ENCODE measurements at regions not wholly inside any gene's neighbourhood (a gene's known extent, or its start where the extent isn't known, plus 50 kb on each side); places are given as distances from the start of the nearest gene placed in this dataset.

- Histone ChIP-seq H3K9me3 (ENCODE audit: control insufficient read depth in 2 of 2, insufficient read depth in 1 of 2, low read depth in 1 of 2, low read length in 1 of 2) (peaks cover 4 to 8% of the 10 kb centered on the region in 2 donors), H3K36me3 (ENCODE audit: control insufficient read depth in 2 of 2, insufficient read depth in 2 of 2, low read length in 1 of 2) (no peaks in the 10 kb centered on the region), H3K4me1 (ENCODE audit: control insufficient read depth in 2 of 2, insufficient read depth in 2 of 2, low read length in 1 of 2) (no peaks in the 10 kb centered on the region), H3K27ac (ENCODE audit: low read depth in 2 of 2, low read length in 1 of 2) (no peak overlapping the region), H3K4me3 (ENCODE audit: low read depth in 1 of 2, low read length in 2 of 2) (no peak overlapping the region), H3K27me3 (ENCODE audit: control insufficient read depth in 1 of 2, insufficient read depth in 2 of 2, low read length in 2 of 2) (no peaks in the 10 kb centered on the region)
- 97 to 98% methylated on average over 1 of the region's 1 CpG for WGBS, 2 donors
Observed at GRCh38 chr1:88421997-88422396, 262.1 kb upstream of the PKN2 start.

GRCh38 chr1:88433556-88433955 is 250.5 kb upstream of the PKN2 start:
- Histone ChIP-seq H3K4me1 (ENCODE audit: control insufficient read depth in 2 of 2, insufficient read depth in 2 of 2, low read length in 1 of 2) (no peaks in the 10 kb centered on the region), H3K9me3 (ENCODE audit: control insufficient read depth in 2 of 2, insufficient read depth in 1 of 2, low read depth in 1 of 2, low read length in 1 of 2) (peaks cover 2 to 10% of the 10 kb centered on the region in 2 donors), H3K4me3 (ENCODE audit: low read depth in 1 of 2, low read length in 2 of 2) (no peak overlapping the region), H3K27me3 (ENCODE audit: control insufficient read depth in 1 of 2, insufficient read depth in 2 of 2, low read length in 2 of 2) (no peaks in the 10 kb centered on the region), H3K27ac (ENCODE audit: low read depth in 2 of 2, low read length in 1 of 2) (no peak overlapping the region), H3K36me3 (ENCODE audit: control insufficient read depth in 2 of 2, insufficient read depth in 2 of 2, low read length in 1 of 2) (no peaks in the 10 kb centered on the region)
- 91% methylated on average over 1 of the region's 1 CpG for WGBS, 2 donors

DNA sequence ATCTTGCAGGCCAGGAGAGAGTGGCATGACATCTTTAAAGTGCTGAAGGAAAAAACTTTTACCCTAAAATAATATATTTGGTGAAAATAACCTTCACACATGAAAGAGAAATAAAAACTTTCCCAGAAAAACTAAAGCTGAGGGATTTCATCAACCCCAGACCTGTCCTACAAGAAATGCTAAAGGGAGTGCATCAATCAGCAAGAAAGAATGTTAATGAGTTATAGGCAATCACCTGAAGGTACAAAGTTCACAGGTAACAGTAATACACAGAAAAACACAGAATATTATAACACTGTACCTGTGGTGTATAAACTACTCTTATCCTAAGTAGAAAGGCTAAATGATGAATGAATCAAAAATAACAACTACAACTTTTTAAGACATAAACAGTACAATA is 249.2 kb upstream of the PKN2 start:
- no peaks in the 10 kb centered on the region for H3K4me1 ChIP-seq (ENCODE audit: control insufficient read depth in 2 of 2, insufficient read depth in 2 of 2, low read length in 1 of 2)
- H3K36me3 ChIP-seq (ENCODE audit: control insufficient read depth in 2 of 2, insufficient read depth in 2 of 2, low read length in 1 of 2): no peaks in the 10 kb centered on the region
- H3K9me3 ChIP-seq (ENCODE audit: control insufficient read depth in 2 of 2, insufficient read depth in 1 of 2, low read depth in 1 of 2, low read length in 1 of 2): peaks cover 2 to 10% of the 10 kb centered on the region in 2 donors
- H3K27ac ChIP-seq (ENCODE audit: low read depth in 2 of 2, low read length in 1 of 2): no peak overlapping the region
- H3K27me3 ChIP-seq (ENCODE audit: control insufficient read depth in 1 of 2, insufficient read depth in 2 of 2, low read length in 2 of 2): no peaks in the 10 kb centered on the region
- H3K4me3 ChIP-seq (ENCODE audit: low read depth in 1 of 2, low read length in 2 of 2): no peak overlapping the region

DNA sequence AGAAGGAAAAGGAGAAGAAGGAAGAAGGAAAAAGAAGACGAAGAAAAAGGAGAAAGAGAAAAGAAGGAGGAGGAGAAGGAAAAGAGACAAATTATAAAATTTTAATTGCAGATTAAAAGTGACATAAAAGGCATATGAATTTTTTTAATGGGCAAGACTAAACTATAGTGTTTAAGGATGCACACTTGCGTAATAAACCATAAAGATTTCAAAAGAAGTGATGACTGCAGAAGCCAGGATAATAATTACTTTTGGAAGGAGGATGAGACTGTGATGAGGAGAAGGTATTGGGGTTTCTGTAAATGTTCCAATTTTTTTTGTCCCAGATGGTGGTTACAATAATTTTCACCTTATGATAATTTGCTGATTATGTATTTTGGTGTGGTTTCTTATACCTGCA is 243.1 kb upstream of the PKN2 start:
- Histone ChIP-seq H3K9me3 (ENCODE audit: control insufficient read depth in 2 of 2, insufficient read depth in 1 of 2, low read depth in 1 of 2, low read length in 1 of 2) (no peaks in the 10 kb centered on the region), H3K36me3 (ENCODE audit: control insufficient read depth in 2 of 2, insufficient read depth in 2 of 2, low read length in 1 of 2) (no peaks in the 10 kb centered on the region), H3K27ac (ENCODE audit: low read depth in 2 of 2, low read length in 1 of 2) (no peak overlapping the region), H3K27me3 (ENCODE audit: control insufficient read depth in 1 of 2, insufficient read depth in 2 of 2, low read length in 2 of 2) (no peaks in the 10 kb centered on the region), H3K4me3 (ENCODE audit: low read depth in 1 of 2, low read length in 2 of 2) (no peak overlapping the region), H3K4me1 (ENCODE audit: control insufficient read depth in 2 of 2, insufficient read depth in 2 of 2, low read length in 1 of 2) (no peaks in the 10 kb centered on the region)
- 88 to 92% methylated on average over 2 of the region's 2 CpGs for WGBS, 2 donors

- peaks cover 0 to 2% of the 10 kb centered on the region in 2 donors for H3K9me3 ChIP-seq (ENCODE audit: control insufficient read depth in 2 of 2, insufficient read depth in 1 of 2, low read depth in 1 of 2, low read length in 1 of 2)
- H3K27ac ChIP-seq (ENCODE audit: low read depth in 2 of 2, low read length in 1 of 2): no peak overlapping the region
- no peak overlapping the region for H3K4me3 ChIP-seq (ENCODE audit: low read depth in 1 of 2, low read length in 2 of 2)
- H3K4me1 ChIP-seq (ENCODE audit: control insufficient read depth in 2 of 2, insufficient read depth in 2 of 2, low read length in 1 of 2): no peaks in the 10 kb centered on the region
- H3K27me3 ChIP-seq (ENCODE audit: control insufficient read depth in 1 of 2, insufficient read depth in 2 of 2, low read length in 2 of 2): no peaks in the 10 kb centered on the region
- H3K36me3 ChIP-seq (ENCODE audit: control insufficient read depth in 2 of 2, insufficient read depth in 2 of 2, low read length in 1 of 2): no peaks in the 10 kb centered on the region
Observed at GRCh38 chr1:88451856-88452255, 232.2 kb upstream of the PKN2 start.

- no peaks in the 10 kb centered on the region for H3K4me1 ChIP-seq (ENCODE audit: control insufficient read depth in 2 of 2, insufficient read depth in 2 of 2, low read length in 1 of 2)
- H3K4me3 ChIP-seq (ENCODE audit: low read depth in 1 of 2, low read length in 2 of 2): no peak overlapping the region
- H3K27me3 ChIP-seq (ENCODE audit: control insufficient read depth in 1 of 2, insufficient read depth in 2 of 2, low read length in 2 of 2): no peaks in the 10 kb centered on the region
- H3K9me3 ChIP-seq (ENCODE audit: control insufficient read depth in 2 of 2, insufficient read depth in 1 of 2, low read depth in 1 of 2, low read length in 1 of 2): peaks cover 0 to 2% of the 10 kb centered on the region in 2 donors
- no peak overlapping the region for H3K27ac ChIP-seq (ENCODE audit: low read depth in 2 of 2, low read length in 1 of 2)
- 82 to 84% methylated on average over 7 of the region's 7 CpGs for WGBS, 2 donors
- H3K36me3 ChIP-seq (ENCODE audit: control insufficient read depth in 2 of 2, insufficient read depth in 2 of 2, low read length in 1 of 2): no peaks in the 10 kb centered on the region
Observed at GRCh38 chr1:88453295-88453694, 230.8 kb upstream of the PKN2 start.

DNA sequence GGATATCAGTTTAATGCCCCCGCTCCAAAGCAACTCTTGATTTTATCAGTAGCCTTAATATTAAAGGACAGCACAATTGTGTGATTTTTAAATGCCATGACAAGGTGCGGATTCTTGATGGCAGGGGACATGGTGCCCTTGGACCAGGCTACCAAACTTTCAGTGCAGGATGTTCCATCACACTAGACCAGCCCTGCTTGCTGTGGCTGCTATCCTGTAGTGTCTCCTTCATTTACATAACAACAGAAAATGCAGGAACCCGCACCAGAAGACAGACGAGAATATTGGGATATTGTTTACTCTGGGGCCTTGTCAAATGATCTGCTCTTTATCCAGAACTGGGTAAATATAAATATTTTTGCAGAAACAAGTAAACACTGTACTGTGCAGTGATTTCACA is 229.3 kb upstream of the PKN2 start:
- H3K4me1 ChIP-seq (ENCODE audit: control insufficient read depth in 2 of 2, insufficient read depth in 2 of 2, low read length in 1 of 2): no peaks in the 10 kb centered on the region
- no peak overlapping the region for H3K27ac ChIP-seq (ENCODE audit: low read depth in 2 of 2, low read length in 1 of 2)
- WGBS, 2 donors: 71 to 78% methylated on average over 4 of the region's 4 CpGs

DNA sequence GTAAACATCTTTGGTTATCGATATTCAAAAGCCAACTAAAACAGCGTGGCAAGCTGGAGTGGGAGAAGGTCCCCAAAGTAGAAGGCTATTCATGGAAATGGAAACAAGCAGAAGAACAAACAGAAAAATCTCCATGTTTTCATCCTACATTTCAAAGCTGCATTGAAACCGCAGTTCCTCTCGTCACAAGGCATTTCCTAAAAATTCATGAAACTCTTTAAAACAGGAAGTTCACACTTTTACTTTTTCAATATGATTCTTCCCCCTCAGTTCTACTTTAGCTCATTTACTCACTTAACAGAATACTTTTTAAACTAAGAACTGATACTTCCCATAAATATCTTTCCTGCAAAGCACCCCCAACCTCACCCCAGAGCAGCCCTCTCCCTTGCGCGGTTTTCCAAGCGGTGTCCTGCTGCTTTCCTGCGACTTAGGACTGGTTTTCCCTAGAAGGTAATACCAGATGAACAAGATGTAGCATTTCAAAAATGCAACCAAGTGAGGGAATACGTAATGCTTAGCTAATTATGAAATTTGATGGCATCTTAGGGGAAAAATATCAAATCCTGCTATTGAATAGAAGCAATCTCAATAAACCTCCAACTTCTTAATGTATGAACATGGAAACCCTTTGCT is 228.3 kb upstream of the PKN2 start:
- Histone ChIP-seq H3K27ac (ENCODE audit: low read depth in 2 of 2, low read length in 1 of 2) (no peak overlapping the region), H3K27me3 (ENCODE audit: control insufficient read depth in 1 of 2, insufficient read depth in 2 of 2, low read length in 2 of 2) (no peaks in the 10 kb centered on the region), H3K4me3 (ENCODE audit: low read depth in 1 of 2, low read length in 2 of 2) (no peak overlapping the region), H3K4me1 (ENCODE audit: control insufficient read depth in 2 of 2, insufficient read depth in 2 of 2, low read length in 1 of 2) (no peaks in the 10 kb centered on the region), H3K9me3 (ENCODE audit: control insufficient read depth in 2 of 2, insufficient read depth in 1 of 2, low read depth in 1 of 2, low read length in 1 of 2) (no peaks in the 10 kb centered on the region), H3K36me3 (ENCODE audit: control insufficient read depth in 2 of 2, insufficient read depth in 2 of 2, low read length in 1 of 2) (no peaks in the 10 kb centered on the region)
- 61 to 64% methylated on average over 9 of the region's 9 CpGs for whole genome bisulfite sequencing, 2 donors

More for the DNA sequence above, 229.3 kb upstream of the PKN2 start:
- no peak overlapping the region for H3K4me3 ChIP-seq (ENCODE audit: low read depth in 1 of 2, low read length in 2 of 2)
- no peaks in the 10 kb centered on the region for H3K27me3 ChIP-seq (ENCODE audit: control insufficient read depth in 1 of 2, insufficient read depth in 2 of 2, low read length in 2 of 2)
- H3K36me3 ChIP-seq (ENCODE audit: control insufficient read depth in 2 of 2, insufficient read depth in 2 of 2, low read length in 1 of 2): no peaks in the 10 kb centered on the region
- peaks cover 0 to 1% of the 10 kb centered on the region in 2 donors for H3K9me3 ChIP-seq (ENCODE audit: control insufficient read depth in 2 of 2, insufficient read depth in 1 of 2, low read depth in 1 of 2, low read length in 1 of 2)

GRCh38 chr1:88457197-88457596 is 226.9 kb upstream of the PKN2 start:
- no peak overlapping the region for H3K27ac ChIP-seq (ENCODE audit: low read depth in 2 of 2, low read length in 1 of 2)
- WGBS, 2 donors: 92 to 96% methylated on average over 5 of the region's 5 CpGs
- H3K27me3 ChIP-seq (ENCODE audit: control insufficient read depth in 1 of 2, insufficient read depth in 2 of 2, low read length in 2 of 2): no peaks in the 10 kb centered on the region
- H3K36me3 ChIP-seq (ENCODE audit: control insufficient read depth in 2 of 2, insufficient read depth in 2 of 2, low read length in 1 of 2): no peaks in the 10 kb centered on the region
- no peaks in the 10 kb centered on the region for H3K4me1 ChIP-seq (ENCODE audit: control insufficient read depth in 2 of 2, insufficient read depth in 2 of 2, low read length in 1 of 2)
- no peak overlapping the region for H3K4me3 ChIP-seq (ENCODE audit: low read depth in 1 of 2, low read length in 2 of 2)
- no peaks in the 10 kb centered on the region for H3K9me3 ChIP-seq (ENCODE audit: control insufficient read depth in 2 of 2, insufficient read depth in 1 of 2, low read depth in 1 of 2, low read length in 1 of 2)

GRCh38 chr1:88461007-88461406 is 223.1 kb upstream of the PKN2 start:
- H3K27me3 ChIP-seq (ENCODE audit: control insufficient read depth in 1 of 2, insufficient read depth in 2 of 2, low read length in 2 of 2): no peaks in the 10 kb centered on the region
- H3K36me3 ChIP-seq (ENCODE audit: control insufficient read depth in 2 of 2, insufficient read depth in 2 of 2, low read length in 1 of 2): no peaks in the 10 kb centered on the region
- H3K4me1 ChIP-seq (ENCODE audit: control insufficient read depth in 2 of 2, insufficient read depth in 2 of 2, low read length in 1 of 2): peaks cover 0 to 3% of the 10 kb centered on the region in 2 donors
- no peak overlapping the region for H3K4me3 ChIP-seq (ENCODE audit: low read depth in 1 of 2, low read length in 2 of 2)
- 64 to 68% methylated on average over 2 of the region's 2 CpGs for WGBS, 2 donors
- no peak overlapping the region for H3K27ac ChIP-seq (ENCODE audit: low read depth in 2 of 2, low read length in 1 of 2)
- H3K9me3 ChIP-seq (ENCODE audit: control insufficient read depth in 2 of 2, insufficient read depth in 1 of 2, low read depth in 1 of 2, low read length in 1 of 2): no peaks in the 10 kb centered on the region

Measured in esophagus (tissue), 2 donors.